IPS-18a (cell line): ENCODE measurements at regions not wholly inside any gene's neighbourhood (a gene's known extent, or its start where the extent isn't known, plus 50 kb on each side); places are given as distances from the start of the nearest gene placed in this dataset.

Source experiments
- H3K27ac ChIP-seq: one replicate; pipeline ENCODE4 v1.5.1; 2013; ENCODE audit warnings: low read length
- H3K27me3 ChIP-seq: one replicate; pipeline ENCODE4 v1.6.1; 2013; ENCODE audit warnings: mild to moderate bottlenecking, low read length; ENCODE audit not compliant: control insufficient read depth, insufficient read depth
- H3K36me3 ChIP-seq: one replicate; pipeline ENCODE4 v1.6.1; 2013; ENCODE audit warnings: low read depth, low read length; ENCODE audit not compliant: control insufficient read depth
- H3K4me1 ChIP-seq: one replicate; pipeline ENCODE4 v1.6.1; 2013; ENCODE audit warnings: low read depth, low read length; ENCODE audit not compliant: control insufficient read depth
- H3K4me3 ChIP-seq: one replicate; pipeline ENCODE4 v1.5.1; 2013; ENCODE audit warnings: low read length
- H3K9ac ChIP-seq: one replicate; pipeline ENCODE4 v1.6.1; 2013; ENCODE audit warnings: mild to moderate bottlenecking, low read length, moderate library complexity
- H3K9me3 ChIP-seq: one replicate; pipeline ENCODE4 v1.6.1; 2013; ENCODE audit warnings: low read depth, low read length; ENCODE audit not compliant: control insufficient read depth

GRCh38 chr5:130974021-130974683 is 190.9 kb downstream of the HINT1 start:
- H3K36me3 ChIP-seq: no peaks in the 10 kb centered on the region
- H3K9me3 ChIP-seq: no peaks in the 10 kb centered on the region

DNA sequence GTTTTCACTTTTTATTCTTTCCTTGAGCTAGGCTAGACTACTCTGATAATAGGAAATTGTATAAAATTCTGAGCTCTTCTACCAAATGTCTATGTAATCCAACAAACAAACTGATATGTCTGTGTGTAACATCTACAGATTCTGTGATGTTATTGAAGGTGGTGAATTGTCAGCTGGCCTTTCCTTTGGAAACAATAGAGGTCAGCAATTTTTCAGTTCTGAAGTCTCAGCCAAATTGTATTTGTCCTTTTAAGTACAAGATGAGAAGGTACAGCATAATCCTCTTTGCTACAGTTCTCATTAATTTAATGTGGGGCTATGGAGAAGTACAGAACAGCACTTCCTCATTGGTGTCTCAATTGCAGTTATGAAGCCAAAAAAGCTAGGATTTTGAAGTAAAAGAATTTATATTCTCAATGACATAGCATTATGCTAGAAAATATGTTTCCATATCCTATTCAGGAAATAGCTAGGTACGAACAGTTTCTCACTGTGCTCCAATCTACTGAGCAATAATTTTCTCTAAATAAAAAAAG is 198.0 kb downstream of the HINT1 start:
- H3K4me3 ChIP-seq: no peak overlapping the region
- H3K27ac ChIP-seq: no peak overlapping the region
- peaks cover 5% of the 10 kb centered on the region for H3K4me1 ChIP-seq
- H3K9ac ChIP-seq: no peak overlapping the region
- H3K36me3 ChIP-seq: no peaks in the 10 kb centered on the region
- no peaks in the 10 kb centered on the region for H3K9me3 ChIP-seq
- no peaks in the 10 kb centered on the region for H3K27me3 ChIP-seq

More at GRCh38 chr5:130974021-130974683, 190.9 kb downstream of the HINT1 start:
- no peak overlapping the region for H3K4me3 ChIP-seq
- no peak overlapping the region for H3K9ac ChIP-seq
- H3K27me3 ChIP-seq: no peaks in the 10 kb centered on the region
- H3K27ac ChIP-seq: no peak overlapping the region
- peaks cover 16% of the 10 kb centered on the region for H3K4me1 ChIP-seq

DNA sequence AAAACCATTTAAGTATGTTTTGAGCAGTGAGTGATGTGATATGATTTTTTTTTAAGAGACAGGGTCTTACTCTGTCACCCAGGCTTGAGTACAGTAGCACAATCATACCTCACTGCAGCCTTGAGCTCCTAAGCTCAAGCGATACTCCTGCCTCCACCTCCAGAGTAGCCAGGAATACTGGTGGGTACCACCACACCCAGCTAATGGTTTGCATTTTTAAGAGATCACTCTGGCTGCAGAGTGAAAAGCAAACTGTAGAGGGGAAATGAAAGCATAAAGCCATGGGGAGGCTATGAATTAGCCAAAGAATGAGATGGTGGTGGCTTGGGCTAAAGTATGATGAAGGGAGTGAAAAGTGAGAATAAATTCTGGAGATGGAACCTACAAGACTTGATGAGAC is 199.1 kb downstream of the HINT1 start:
- no peaks in the 10 kb centered on the region for H3K27me3 ChIP-seq
- no peaks in the 10 kb centered on the region for H3K9me3 ChIP-seq
- H3K27ac ChIP-seq: no peak overlapping the region
- H3K4me1 ChIP-seq: peaks cover 5% of the 10 kb centered on the region
- H3K9ac ChIP-seq: no peak overlapping the region
- H3K4me3 ChIP-seq: no peak overlapping the region
- no peaks in the 10 kb centered on the region for H3K36me3 ChIP-seq

DNA sequence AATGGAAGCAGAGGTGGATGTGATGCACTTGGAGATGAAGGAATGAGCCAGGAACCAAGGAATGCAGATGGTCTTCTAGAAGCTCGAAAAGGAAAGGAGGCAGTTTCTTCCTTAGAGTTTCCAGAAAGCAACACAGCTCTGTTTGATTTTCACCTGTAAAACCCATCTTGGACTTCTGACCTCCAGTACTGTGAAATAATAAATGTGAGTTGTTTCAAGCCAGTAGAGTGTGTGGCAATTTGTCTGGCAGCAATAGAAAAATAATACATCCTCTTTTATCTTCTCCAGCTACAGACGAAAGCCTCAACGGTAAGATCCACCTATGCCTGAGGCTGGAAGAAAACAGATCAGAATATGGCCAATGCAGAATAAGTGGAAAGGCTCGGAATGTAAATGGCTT is 199.7 kb downstream of the HINT1 start:
- H3K36me3 ChIP-seq: no peaks in the 10 kb centered on the region
- H3K9me3 ChIP-seq: no peaks in the 10 kb centered on the region
- no peak overlapping the region for H3K27ac ChIP-seq
- peaks cover 5% of the 10 kb centered on the region for H3K4me1 ChIP-seq
- no peak overlapping the region for H3K9ac ChIP-seq
- no peaks in the 10 kb centered on the region for H3K27me3 ChIP-seq
- H3K4me3 ChIP-seq: no peak overlapping the region

DNA sequence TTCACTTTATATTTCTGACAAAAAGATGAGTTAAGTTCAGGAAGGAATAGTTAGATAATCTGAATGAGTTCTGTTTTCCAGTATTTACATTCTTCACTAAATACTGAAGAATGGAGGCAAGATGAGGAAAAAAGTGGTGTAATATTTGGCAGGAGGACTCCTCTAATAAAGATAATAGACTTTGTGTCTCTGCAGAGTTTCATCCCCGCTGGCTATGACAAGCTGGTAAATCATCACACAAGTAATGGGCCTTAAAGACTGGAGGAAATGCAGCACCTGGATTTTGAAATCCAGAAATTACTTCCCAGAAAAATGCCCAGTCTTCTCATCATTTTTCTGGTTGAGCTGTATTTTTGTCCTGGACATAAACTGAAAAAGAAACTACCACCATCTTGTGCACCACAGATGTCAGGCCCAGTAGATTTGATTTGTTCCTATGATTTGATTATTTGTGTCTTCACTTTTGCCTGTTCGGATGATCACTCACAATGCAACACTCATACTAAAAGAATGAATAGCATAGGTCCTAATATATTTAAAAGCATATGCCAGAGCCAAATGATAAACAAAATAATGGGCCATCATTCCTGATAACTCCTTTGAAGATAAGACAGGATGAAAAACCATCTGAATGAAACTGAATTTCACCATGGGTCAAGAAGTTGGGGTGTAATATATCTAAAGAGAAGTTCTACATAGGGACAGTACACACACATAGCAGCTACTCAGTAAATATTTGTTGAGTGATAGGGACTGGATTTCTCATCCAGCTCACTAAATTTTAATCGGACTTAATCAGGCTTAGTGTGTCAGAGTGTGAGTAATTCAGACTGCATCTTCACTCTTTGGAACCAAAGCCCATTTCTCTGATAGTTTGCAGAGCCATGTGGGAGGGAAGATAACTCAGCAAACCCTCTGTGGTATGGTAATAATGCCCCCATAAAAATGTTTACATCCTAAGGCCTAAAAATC is 200.5 kb downstream of the HINT1 start:
- H3K4me1 ChIP-seq: peaks cover 5% of the 10 kb centered on the region
- H3K9ac ChIP-seq: no peak overlapping the region
- H3K4me3 ChIP-seq: no peak overlapping the region
- no peaks in the 10 kb centered on the region for H3K36me3 ChIP-seq
- no peak overlapping the region for H3K27ac ChIP-seq
- no peaks in the 10 kb centered on the region for H3K27me3 ChIP-seq
- no peaks in the 10 kb centered on the region for H3K9me3 ChIP-seq

GRCh38 chr5:130963798-130964197 is 201.3 kb downstream of the HINT1 start:
- Histone ChIP-seq H3K4me3 (no peak overlapping the region), H3K9ac (no peak overlapping the region), H3K36me3 (no peaks in the 10 kb centered on the region), H3K4me1 (peaks cover 5% of the 10 kb centered on the region), H3K27ac (no peak overlapping the region), H3K27me3 (no peaks in the 10 kb centered on the region), H3K9me3 (no peaks in the 10 kb centered on the region)

GRCh38 chr5:130957151-130957550 is 207.9 kb downstream of the HINT1 start:
- no peak overlapping the region for H3K27ac ChIP-seq
- no peak overlapping the region for H3K9ac ChIP-seq
- H3K36me3 ChIP-seq: no peaks in the 10 kb centered on the region
- no peaks in the 10 kb centered on the region for H3K4me1 ChIP-seq
- no peaks in the 10 kb centered on the region for H3K27me3 ChIP-seq
- H3K9me3 ChIP-seq: no peaks in the 10 kb centered on the region
- no peak overlapping the region for H3K4me3 ChIP-seq

GRCh38 chr5:130955041-130955440 is 210.0 kb downstream of the HINT1 start:
- H3K9me3 ChIP-seq: no peaks in the 10 kb centered on the region
- H3K4me3 ChIP-seq: no peak overlapping the region
- no peak overlapping the region for H3K27ac ChIP-seq
- H3K36me3 ChIP-seq: no peaks in the 10 kb centered on the region
- no peaks in the 10 kb centered on the region for H3K27me3 ChIP-seq
- H3K9ac ChIP-seq: no peak overlapping the region
- H3K4me1 ChIP-seq: no peaks in the 10 kb centered on the region

DNA sequence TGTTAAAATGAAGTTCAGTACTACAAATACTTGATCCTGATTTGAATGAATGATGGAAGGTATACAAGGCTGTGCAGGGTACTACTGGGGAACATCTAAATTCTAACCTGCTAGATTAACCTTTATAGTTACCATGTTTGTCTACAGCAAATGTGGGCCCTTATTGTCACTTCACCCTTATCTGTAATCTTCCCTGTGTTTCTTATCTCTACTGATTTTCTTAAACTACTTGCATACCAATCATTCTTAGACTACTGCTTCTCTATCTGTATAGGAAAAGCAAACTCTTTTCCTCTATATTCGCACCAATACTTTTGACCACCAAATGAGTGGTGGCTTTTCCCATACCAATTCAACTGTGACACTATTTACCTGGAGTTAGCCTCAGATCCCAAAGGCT is 210.7 kb downstream of the HINT1 start:
- H3K27ac ChIP-seq: no peak overlapping the region
- no peaks in the 10 kb centered on the region for H3K9me3 ChIP-seq
- no peaks in the 10 kb centered on the region for H3K27me3 ChIP-seq
- H3K4me3 ChIP-seq: no peak overlapping the region
- H3K4me1 ChIP-seq: no peaks in the 10 kb centered on the region
- no peak overlapping the region for H3K9ac ChIP-seq
- H3K36me3 ChIP-seq: no peaks in the 10 kb centered on the region

GRCh38 chr5:130939059-130939458 is 226.0 kb downstream of the HINT1 start:
- no peaks in the 10 kb centered on the region for H3K27me3 ChIP-seq
- no peaks in the 10 kb centered on the region for H3K36me3 ChIP-seq
- H3K4me1 ChIP-seq: peaks cover 8% of the 10 kb centered on the region
- no peak overlapping the region for H3K9ac ChIP-seq
- no peak overlapping the region for H3K27ac ChIP-seq
- no peak overlapping the region for H3K4me3 ChIP-seq
- H3K9me3 ChIP-seq: no peaks in the 10 kb centered on the region

DNA sequence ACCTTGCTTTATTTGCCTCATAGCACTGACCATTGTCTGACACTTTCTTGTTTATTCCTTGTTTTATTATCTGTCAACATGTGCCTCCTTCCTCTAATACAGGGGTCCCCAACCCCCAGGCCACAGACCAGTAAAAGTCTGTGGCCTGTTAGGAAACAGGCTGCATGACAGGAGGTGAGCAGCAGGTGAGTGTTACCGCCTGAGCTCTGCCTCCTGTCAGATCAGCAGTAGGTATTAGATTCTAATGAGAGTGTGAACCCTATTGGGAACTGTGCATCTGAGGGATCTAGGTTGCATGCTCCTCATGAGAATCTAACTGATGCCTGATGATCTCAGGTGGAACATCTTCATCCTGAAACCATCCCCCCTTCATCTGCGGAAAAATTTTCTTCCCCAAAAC is 228.0 kb downstream of the HINT1 start:
- no peak overlapping the region for H3K27ac ChIP-seq
- no peaks in the 10 kb centered on the region for H3K9me3 ChIP-seq
- no peaks in the 10 kb centered on the region for H3K27me3 ChIP-seq
- H3K4me3 ChIP-seq: no peak overlapping the region
- no peak overlapping the region for H3K9ac ChIP-seq
- H3K4me1 ChIP-seq: peaks cover 8% of the 10 kb centered on the region
- H3K36me3 ChIP-seq: no peaks in the 10 kb centered on the region
